GM19025 (cell line): ENCODE measurements at regions not wholly inside any gene's neighbourhood (a gene's known extent, or its start where the extent isn't known, plus 50 kb on each side); places are given as distances from the start of the nearest gene placed in this dataset.

Experiments used
- ATAC-seq: cut with Tn5 transposase; IDR thresholded peaks from one replicate; pipeline ENCODE4 v1.9.1; 2021; ENCODE audit warnings: mild to moderate bottlenecking, low read depth, moderate library complexity; ENCODE audit not compliant: unreplicated experiment

DNA sequence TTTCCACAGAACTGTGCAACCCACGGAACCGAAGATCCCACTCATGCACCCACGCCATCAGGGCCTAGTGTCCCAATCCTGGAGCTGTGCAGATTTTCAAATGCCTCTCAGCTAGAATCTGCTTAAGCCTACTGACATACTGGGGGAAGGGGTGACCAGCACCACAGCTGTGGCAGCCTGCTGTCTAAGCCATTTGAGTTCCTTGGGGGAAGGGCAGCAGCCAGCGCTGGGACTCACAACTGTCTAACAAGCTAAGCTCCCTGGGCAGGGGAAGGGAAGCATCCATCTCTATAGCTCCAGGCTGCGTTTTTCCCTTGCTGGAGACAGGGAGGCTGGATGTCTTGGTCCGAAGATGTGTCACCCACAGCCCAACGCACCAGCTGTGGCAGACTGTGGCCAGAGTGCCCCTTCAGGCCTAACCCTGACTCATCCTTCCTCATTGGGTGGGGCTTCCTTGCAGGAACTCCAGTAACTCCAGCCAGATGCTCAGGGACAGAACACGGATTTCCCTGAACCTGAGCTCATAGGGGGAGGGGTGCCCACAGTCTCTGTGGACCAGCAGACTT, 194.8 kb downstream of the CHRDL1 start:
- ATAC-seq = no peak

DNA sequence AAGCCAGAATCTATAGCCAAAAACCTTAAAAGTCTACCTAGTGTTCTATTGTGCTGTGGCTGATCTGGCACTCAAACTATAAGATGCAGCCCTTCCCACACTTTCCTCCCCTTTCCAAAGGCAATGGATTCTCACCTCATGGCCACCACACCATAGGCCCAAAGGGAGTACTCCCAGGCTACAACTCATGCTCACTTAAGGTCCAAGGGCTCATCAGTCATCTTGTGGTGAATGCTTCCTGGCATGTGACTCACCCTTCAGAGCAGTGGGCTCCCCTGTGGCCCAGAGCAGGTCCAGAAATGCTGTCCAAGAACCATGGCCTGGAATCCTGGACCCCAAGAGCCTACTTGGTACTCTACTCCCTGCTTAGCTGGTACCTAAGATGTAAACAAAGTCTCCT, 181.0 kb downstream of the CHRDL1 start:
- ATAC-seq = no peak
